Mesothelial cell of epicardium (in vitro differentiated cells): ENCODE measurements at regions not wholly inside any gene's neighbourhood (a gene's known extent, or its start where the extent isn't known, plus 50 kb on each side); places are given as distances from the start of the nearest gene placed in this dataset.

Experiments used
- DNase-seq, 2 experiments: peaks; one replicate each; pipeline ENCODE4 v3.0.0; 2021; ENCODE audit warnings: low spot score in 2 of 2; ENCODE audit not compliant: unreplicated experiment in 2 of 2
- H3K27ac Mint-ChIP-seq: 2 replicates; pipeline ENCODE4 v1.8.0; 2021; ENCODE audit warnings: mixed read lengths
- H3K27me3 Mint-ChIP-seq: 2 replicates; pipeline ENCODE4 v1.8.0; 2021; ENCODE audit warnings: low read depth, mixed read lengths
- H3K36me3 Mint-ChIP-seq: 2 replicates; pipeline ENCODE4 v1.8.0; 2021; ENCODE audit warnings: mixed read lengths
- H3K4me1 Mint-ChIP-seq: 2 replicates; pipeline ENCODE4 v1.8.0; 2021; ENCODE audit warnings: mixed read lengths
- H3K4me3 Mint-ChIP-seq: 2 replicates; pipeline ENCODE4 v1.8.0; 2021; ENCODE audit warnings: mild to moderate bottlenecking, moderate library complexity, mixed read lengths
- H3K9me3 Mint-ChIP-seq: 2 replicates; pipeline ENCODE4 v1.8.0; 2021; ENCODE audit warnings: mixed read lengths
- CTCF ChIP-seq: fragments of 200-600 bp; sonication (generic); IDR thresholded peaks from one replicate; pipeline ENCODE4 v1.5.0; 2021; ENCODE audit warnings: antibody characterized with exemption; ENCODE audit not compliant: unreplicated experiment

DNA sequence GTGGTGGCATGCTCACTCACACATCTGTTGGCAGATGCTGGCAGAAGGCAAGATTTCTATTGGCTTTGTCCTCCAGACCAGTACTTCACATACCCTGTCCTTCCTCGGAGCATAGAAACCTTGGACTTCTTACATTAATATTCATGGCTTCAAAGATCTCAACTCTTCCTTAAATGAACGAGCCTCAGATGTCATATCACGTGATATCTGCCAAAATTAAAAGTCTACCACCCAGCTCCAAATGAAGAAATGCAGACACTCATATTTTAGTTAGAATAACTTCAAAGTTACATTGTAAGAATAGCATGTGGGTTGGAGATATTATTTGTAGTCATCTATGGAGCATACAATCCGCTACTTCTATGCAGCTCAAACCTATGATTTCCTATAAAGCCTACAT is 1994.9 kb downstream of the NCAM2 start:
- H3K27ac Mint-ChIP-seq = no peak overlapping the region
- peaks cover 16% of the 10 kb centered on the region for H3K9me3 Mint-ChIP-seq
- no peaks in the 10 kb centered on the region for H3K36me3 Mint-ChIP-seq
- H3K4me1 Mint-ChIP-seq = peaks cover 5% of the 10 kb centered on the region
- no peak overlapping the region for H3K4me3 Mint-ChIP-seq
- no peaks in the 10 kb centered on the region for H3K27me3 Mint-ChIP-seq
- no peak for TF ChIP-seq CTCF
- DNase-seq = no peak

- Mint-ChIP-seq H3K4me3 (no peak overlapping the region), H3K36me3 (no peaks in the 10 kb centered on the region), H3K27ac (no peak overlapping the region), H3K4me1 (peaks cover 5% of the 10 kb centered on the region), H3K9me3 (peaks cover 15% of the 10 kb centered on the region), H3K27me3 (no peaks in the 10 kb centered on the region)
- DNase-seq = no peak
- no peak for TF ChIP-seq CTCF
Measured at GRCh38 chr21:22993822-22994574, 1995.8 kb downstream of the NCAM2 start.

DNA sequence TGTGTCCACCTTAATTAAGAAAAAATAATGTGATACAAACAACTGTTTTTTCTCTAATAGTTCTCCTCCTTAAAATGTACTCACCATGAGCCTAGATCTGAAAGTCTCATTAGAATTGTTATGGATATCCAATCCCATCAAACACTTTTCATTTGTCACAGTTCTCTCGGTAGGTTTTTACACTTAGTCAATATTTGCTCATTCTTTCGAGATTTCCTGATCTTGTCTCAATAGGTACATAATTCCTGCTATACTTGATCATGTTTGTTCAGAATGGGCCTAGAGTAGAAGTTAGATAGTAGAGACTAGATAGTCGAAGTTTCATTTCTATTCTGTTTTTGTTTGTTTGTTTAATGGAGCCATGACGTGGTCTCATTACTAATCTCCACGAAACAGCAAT is 2005.7 kb downstream of the NCAM2 start:
- H3K4me3 Mint-ChIP-seq = no peak overlapping the region
- no peaks in the 10 kb centered on the region for H3K36me3 Mint-ChIP-seq
- DNase-seq = no peak
- H3K9me3 Mint-ChIP-seq = no peaks in the 10 kb centered on the region
- no peaks in the 10 kb centered on the region for H3K27me3 Mint-ChIP-seq
- H3K27ac Mint-ChIP-seq = no peak overlapping the region
- H3K4me1 Mint-ChIP-seq = no peaks in the 10 kb centered on the region
- TF ChIP-seq CTCF = no peak

DNA sequence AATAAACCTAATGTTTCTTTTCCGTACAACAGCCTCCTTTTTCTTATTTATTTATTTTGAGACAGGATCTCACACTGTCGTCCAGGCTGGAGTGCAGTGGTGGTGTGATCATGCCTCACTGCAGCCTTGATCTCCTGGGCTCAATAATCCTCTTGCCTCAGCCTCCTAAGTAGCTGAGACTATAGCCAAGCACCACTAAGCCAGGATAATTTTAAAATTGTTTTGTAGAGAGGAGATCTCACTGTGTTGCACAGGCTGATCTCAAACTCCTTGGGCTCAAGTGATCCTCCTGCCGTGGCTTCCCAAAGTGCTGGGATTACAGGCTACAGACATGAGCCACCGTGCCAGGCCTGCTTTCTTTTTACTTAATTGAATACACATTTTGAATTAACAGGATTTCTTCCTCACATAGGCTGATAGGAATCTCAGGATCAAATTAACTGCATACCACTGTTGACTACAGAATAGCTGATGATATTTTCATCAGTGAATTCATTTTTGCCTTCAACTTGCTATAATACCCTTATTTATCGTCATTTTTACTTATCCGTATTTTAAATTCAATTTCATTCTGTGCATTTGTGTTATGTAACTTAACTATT is 2010.5 kb downstream of the NCAM2 start:
- Mint-ChIP-seq H3K36me3 (no peaks in the 10 kb centered on the region), H3K9me3 (no peaks in the 10 kb centered on the region), H3K4me3 (no peak overlapping the region), H3K27me3 (no peaks in the 10 kb centered on the region), H3K27ac (no peak overlapping the region), H3K4me1 (peaks cover 2% of the 10 kb centered on the region)
- TF ChIP-seq CTCF = no peak
- no peak for DNase-seq

- Mint-ChIP-seq H3K27ac (no peak overlapping the region), H3K4me1 (peaks cover 7% of the 10 kb centered on the region), H3K9me3 (no peaks in the 10 kb centered on the region), H3K27me3 (no peaks in the 10 kb centered on the region), H3K4me3 (no peak overlapping the region), H3K36me3 (no peaks in the 10 kb centered on the region)
- no peak for TF ChIP-seq CTCF
- DNase-seq = no peak
Measured at GRCh38 chr21:23009360-23009759, 2011.2 kb downstream of the NCAM2 start.
